HL-60 (cell line): ENCODE measurements at regions not wholly inside any gene's neighbourhood (a gene's known extent, or its start where the extent isn't known, plus 50 kb on each side); places are given as distances from the start of the nearest gene placed in this dataset.
"Not testable (repeated sequence)": the region's sequence is repeated elsewhere in the genome, so short reads cannot be mapped to it uniquely, and the experiment has no call there.

Experiments
- DNase-seq, 2 experiments: peaks; one replicate each; pipeline ENCODE4 v3.0.0-alpha.2; 2010 to 2020; ENCODE audit warnings: low read depth in 1 of 2, low spot score in 1 of 2
- H3K27ac ChIP-seq: fragments of 250-450 bp; sonication (Bioruptor Pico); replicated peaks from 2 replicates; pipeline ENCODE4 v1.5.1; 2020; ENCODE audit warnings: mild to moderate bottlenecking, moderate library complexity
- H3K27me3 ChIP-seq: fragments of 250-450 bp; sonication (Bioruptor Pico); 2 replicates; pipeline ENCODE4 v1.5.1; 2021; ENCODE audit warnings: mild to moderate bottlenecking, moderate library complexity; ENCODE audit not compliant: insufficient read depth, poor library complexity, severe bottlenecking
- H3K4me3 ChIP-seq: replicated peaks from 2 replicates; pipeline ENCODE4 v1.5.1; 2011; ENCODE audit warnings: mild to moderate bottlenecking, control low read depth, low read length; ENCODE audit not compliant: insufficient read depth
- CTCF ChIP-seq: IDR thresholded peaks from one replicate; pipeline ENCODE4 v1.5.1; 2011; ENCODE audit warnings: low read length, control low read depth, inconsistent platforms; ENCODE audit not compliant: insufficient read depth
- GABPA ChIP-seq: IDR thresholded peaks from 2 replicates; pipeline ENCODE4 v1.6.1; 2012; ENCODE audit warnings: low read depth
- POLR2AphosphoS5 ChIP-seq: IDR thresholded peaks from 2 replicates; pipeline ENCODE4 v1.6.1; 2012; ENCODE audit warnings: low read depth
- REST ChIP-seq: IDR thresholded peaks from 2 replicates; pipeline ENCODE4 v1.6.1; 2012; ENCODE audit warnings: low read depth; ENCODE audit not compliant: insufficient replicate concordance
- SPI1 ChIP-seq: IDR thresholded peaks from 2 replicates; pipeline ENCODE4 v1.6.1; 2012; ENCODE audit warnings: low read depth, mild to moderate bottlenecking, borderline replicate concordance

- TF ChIP-seq GABPA (no peak), REST (no peak), POLR2AphosphoS5 (no peak), CTCF (no peak), SPI1 (no peak)
- H3K27ac ChIP-seq: no peak overlapping the region
These were observed 91.8 kb upstream of the UBASH3B start for GRCh38 chr11:122563761-122564160.

GRCh38 chr11:122559734-122560382 lies 95.7 kb upstream of the UBASH3B start:
- Histone ChIP-seq H3K4me3 (no peak overlapping the region), H3K27ac (no peak overlapping the region), H3K27me3 (peaks cover 10% of the 10 kb centered on the region)
- TF ChIP-seq POLR2AphosphoS5: no peak
- no peak for TF ChIP-seq REST
- TF ChIP-seq SPI1: no peak
- TF ChIP-seq GABPA: no peak
- no peak for TF ChIP-seq CTCF
- DNase-seq: no peak

More at GRCh38 chr11:122563761-122564160, 91.8 kb upstream of the UBASH3B start:
- Histone ChIP-seq H3K4me3 (no peak overlapping the region), H3K27me3 (peaks cover 3% of the 10 kb centered on the region)
- no peak for DNase-seq

- DNase-seq, H3K27me3 ChIP-seq, H3K27ac ChIP-seq, H3K4me3 ChIP-seq: not testable (repeated sequence)
These were observed 96.3 kb upstream of the UBASH3B start for GRCh38 chr11:122559218-122559617.

GRCh38 chr11:122557163-122557562 lies 98.4 kb upstream of the UBASH3B start:
- DNase-seq, H3K4me3 ChIP-seq, H3K27me3 ChIP-seq, H3K27ac ChIP-seq: not testable (repeated sequence)

GRCh38 chr11:122556605-122557004 lies 98.9 kb upstream of the UBASH3B start:
- no peak for DNase-seq
- Histone ChIP-seq H3K4me3 (no peak overlapping the region), H3K27ac (no peak overlapping the region), H3K27me3 (peaks cover 7% of the 10 kb centered on the region)
- TF ChIP-seq SPI1: no peak
- TF ChIP-seq REST: no peak
- TF ChIP-seq POLR2AphosphoS5: no peak
- no peak for TF ChIP-seq GABPA
- TF ChIP-seq CTCF: no peak
